SK-N-SH (cell line): ENCODE measurements at regions not wholly inside any gene's neighbourhood (a gene's known extent, or its start where the extent isn't known, plus 50 kb on each side); places are given as distances from the start of the nearest gene placed in this dataset.
A peak's percentile ranks its signal among the peaks of the same experiment; 100 is the strongest.
"Not testable (repeated sequence)": the region's sequence is repeated elsewhere in the genome, so short reads cannot be mapped to it uniquely, and the experiment has no call there.

Experiments
- CTCF ChIA-PET: fragments of 300-600, 350-600 bp; formaldehyde crosslinking; extraction: SDS; loops from one replicate; lab custom pipeline; 2021; lab: Yijun Ruan, JAX
- POLR2A ChIA-PET: fragments of 350-600 bp; sonication (Branson Sonifier 250); formaldehyde crosslinking; extraction: SDS; loops from one replicate; lab custom pipeline; 2020; ENCODE audit warnings: antibody characterized with exemption, inconsistent platforms; lab: Yijun Ruan, JAX
- DNase-seq: peaks from one replicate; pipeline ENCODE4 v3.0.0; 2012
- H2AFZ ChIP-seq: fragments of 200-600 bp; sonication (generic); 2 replicates; pipeline ENCODE4 v1.8.1; 2016; ENCODE audit warnings: antibody characterized with exemption, mild to moderate bottlenecking, low read depth
- H3F3A ChIP-seq: fragments of 200-600 bp; sonication (generic); replicated peaks from 2 replicates; pipeline ENCODE3; 2016; ENCODE audit warnings: antibody characterized with exemption, mild to moderate bottlenecking; ENCODE audit not compliant: insufficient read depth
- H3K27ac ChIP-seq, 2 experiments: fragments of 200-500 bp in 1 of 2; fragments of 200-600 bp in 1 of 2; sonication (Bioruptor generic) in 1 of 2; sonication (generic), shearing (Covaris generic) in 1 of 2; 2 replicates each; pipeline versions ENCODE4 v1.5.1 to v1.6.1; 2014 to 2016; ENCODE audit warnings: low read depth in 2 of 2, inconsistent platforms in 1 of 2, low read length in 1 of 2, mild to moderate bottlenecking in 1 of 2, mixed read lengths in 1 of 2
- H3K27me3 ChIP-seq: fragments of 200-600 bp; sonication (generic), shearing (Covaris generic); 2 replicates; pipeline ENCODE4 v1.6.1; 2016; ENCODE audit warnings: mixed run types; ENCODE audit not compliant: insufficient read depth
- H3K36me3 ChIP-seq, 2 experiments: fragments of 200-500 bp in 1 of 2; fragments of 200-600 bp in 1 of 2; sonication (Bioruptor generic) in 1 of 2; sonication (generic) in 1 of 2; replicated peaks in 1 of 2; 2 replicates each; pipeline versions ENCODE3 to v1.5.1; 2014 to 2016; ENCODE audit warnings: low read length in 1 of 2, mild to moderate bottlenecking in 1 of 2; ENCODE audit not compliant: insufficient read depth in 2 of 2, control insufficient read depth in 1 of 2
- H3K4me1 ChIP-seq, 2 experiments: fragments of 200-500 bp in 1 of 2; fragments of 200-600 bp in 1 of 2; sonication (Bioruptor generic) in 1 of 2; sonication (generic), shearing (Covaris generic) in 1 of 2; 2 replicates each; pipeline versions ENCODE4 v1.5.1 to v1.6.1; 2014 to 2016; ENCODE audit warnings: low read depth in 1 of 2, low read length in 1 of 2, mixed run types in 1 of 2; ENCODE audit not compliant: insufficient read depth in 2 of 2, control insufficient read depth in 1 of 2
- H3K4me2 ChIP-seq: fragments of 200-600 bp; sonication (generic), shearing (Covaris generic); 2 replicates; pipeline ENCODE4 v1.6.1; 2017; ENCODE audit warnings: mixed run types
- H3K4me3 ChIP-seq, 2 experiments: fragments of 200-500 bp in 1 of 2; fragments of 200-600 bp in 1 of 2; sonication (Bioruptor generic) in 1 of 2; sonication (generic), shearing (Covaris generic) in 1 of 2; 2 replicates each; pipeline versions ENCODE4 v1.5.1 to v1.8.1; 2014 to 2016; ENCODE audit warnings: low read depth in 2 of 2, inconsistent platforms in 1 of 2, low read length in 1 of 2, mild to moderate bottlenecking in 1 of 2, mixed read lengths in 1 of 2, moderate library complexity in 1 of 2
- H3K79me2 ChIP-seq: fragments of 200-600 bp; sonication (generic); 2 replicates; pipeline ENCODE4 v1.8.1; 2017; ENCODE audit warnings: mild to moderate bottlenecking; ENCODE audit not compliant: insufficient read depth
- H3K9ac ChIP-seq: fragments of 200-600 bp; sonication (generic); 2 replicates; pipeline ENCODE4 v1.6.1; 2017; ENCODE audit warnings: mixed run types
- H3K9me2 ChIP-seq: fragments of 200-600 bp; sonication (generic); 2 replicates; pipeline ENCODE4 v1.6.1; 2017; ENCODE audit warnings: mixed run types
- H3K9me3 ChIP-seq: fragments of 200-600 bp; sonication (generic); 2 replicates; pipeline ENCODE4 v1.6.1; 2017; ENCODE audit warnings: mixed run types, mild to moderate bottlenecking, moderate library complexity
- H4K20me1 ChIP-seq: fragments of 200-600 bp; sonication (generic); 2 replicates; pipeline ENCODE4 v1.6.1; 2017; ENCODE audit warnings: mild to moderate bottlenecking, mixed run types; ENCODE audit not compliant: insufficient read depth
- CTCF ChIP-seq: fragments of 200-600 bp; sonication (generic); IDR thresholded peaks from 2 replicates; pipeline ENCODE4 v1.6.1; 2017; ENCODE audit warnings: antibody characterized with exemption, mild to moderate bottlenecking, moderate library complexity
- FOXJ3 ChIP-seq: sonication (generic); formaldehyde crosslinking; IDR thresholded peaks from 2 replicates; pipeline ENCODE4 v1.5.1; 2020; ENCODE audit warnings: mild to moderate bottlenecking, missing genetic modification reagents
- FOXM1 ChIP-seq: IDR thresholded peaks from 2 replicates; pipeline ENCODE4 v1.4.0; 2012; ENCODE audit warnings: low read depth, mild to moderate bottlenecking
- GABPA ChIP-seq: IDR thresholded peaks from 2 replicates; pipeline ENCODE4 v1.4.0; 2012; ENCODE audit warnings: low read depth, mild to moderate bottlenecking
- GATA2 ChIP-seq: sonication (generic); formaldehyde crosslinking; IDR thresholded peaks from 2 replicates; pipeline ENCODE4 v1.5.0; 2020; ENCODE audit warnings: mild to moderate bottlenecking, missing genetic modification reagents
- MAX ChIP-seq: IDR thresholded peaks from 2 replicates; pipeline ENCODE4 v1.4.0; 2012; ENCODE audit warnings: low read depth
- POLR2AphosphoS5 ChIP-seq: IDR thresholded peaks from 2 replicates; pipeline ENCODE4 v1.6.1; 2012; ENCODE audit warnings: low read depth, low read length
- RAD21 ChIP-seq: IDR thresholded peaks from 2 replicates; pipeline ENCODE4 v1.6.1; 2012; ENCODE audit warnings: mild to moderate bottlenecking, low read length
- RXRA ChIP-seq: IDR thresholded peaks from 2 replicates; pipeline ENCODE4 v1.4.0; 2012; ENCODE audit warnings: low read depth, mild to moderate bottlenecking, borderline replicate concordance
- SIN3A ChIP-seq: IDR thresholded peaks from 2 replicates; pipeline ENCODE4 v1.6.1; 2012; ENCODE audit warnings: low read depth, mild to moderate bottlenecking, low read length, moderate library complexity, borderline replicate concordance
- SMC3 ChIP-seq: IDR thresholded peaks from 2 replicates; pipeline ENCODE4 v1.6.1; 2012; ENCODE audit warnings: low read depth, low read length, improper control_type of control experiment
- TAF1 ChIP-seq: IDR thresholded peaks from 2 replicates; pipeline ENCODE4 v1.6.1; 2012; ENCODE audit warnings: low read depth, mild to moderate bottlenecking, low read length, moderate library complexity, borderline replicate concordance
- TCF12 ChIP-seq: IDR thresholded peaks from 2 replicates; pipeline ENCODE4 v1.4.0; 2012
- WGBS: methylation state at CpG from one replicate; pipeline ENCODE4 v1.1.6; 2017; ENCODE audit warnings: low lambda C conversion rate; 5-methylcytosine and 5-hydroxymethylcytosine counted together

DNA sequence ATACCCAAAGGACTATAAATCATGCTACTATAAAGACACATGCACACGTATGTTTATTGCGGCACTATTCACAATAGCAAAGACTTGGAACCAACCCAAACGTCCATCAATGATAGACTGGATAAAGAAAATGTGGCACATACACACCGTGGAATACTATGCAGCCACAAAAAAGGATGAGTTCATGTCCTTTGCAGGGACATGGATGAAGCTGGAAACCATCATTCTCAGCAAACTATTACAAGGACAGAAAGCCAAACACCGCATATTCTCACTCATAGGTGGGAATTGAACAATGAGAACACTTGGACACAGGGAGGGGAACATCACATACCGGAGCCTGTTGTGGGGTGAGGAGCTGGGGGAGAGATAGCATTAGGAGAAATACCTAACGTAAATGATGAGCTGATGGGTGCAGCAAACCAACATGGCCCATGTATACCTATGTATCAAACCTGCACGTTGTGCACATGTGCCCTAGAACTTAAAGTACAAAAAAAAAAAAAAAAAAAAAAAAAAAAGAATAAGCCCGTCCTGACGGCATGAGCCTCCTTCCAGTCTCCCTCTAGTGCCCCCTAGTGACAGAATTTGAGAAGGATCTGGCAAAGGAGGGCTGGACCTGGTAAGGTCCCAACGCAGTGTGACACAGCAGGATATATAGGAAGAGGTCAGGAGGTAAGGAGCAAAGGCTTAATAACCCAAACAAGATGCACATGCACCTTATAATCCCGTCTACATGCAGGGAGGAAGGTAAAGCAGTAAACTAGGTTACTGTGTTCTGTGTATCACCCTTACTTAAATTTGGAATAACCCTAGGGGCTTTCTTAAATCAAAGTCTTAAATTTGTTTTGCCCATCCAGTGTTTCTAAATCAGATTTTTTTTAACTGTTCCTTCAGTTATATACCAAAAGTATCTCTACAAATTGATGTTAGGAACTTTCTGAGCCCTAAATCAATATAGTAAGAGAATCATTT is 214.8 kb downstream of the UNC5CL start:
- WGBS, result 42% methylated on average over 12 of the region's 12 CpGs
- H3K36me3 ChIP-seq, H3K27me3 ChIP-seq, H4K20me1 ChIP-seq, H3K4me2 ChIP-seq, H3K4me3 ChIP-seq, H3F3A ChIP-seq, H3K9me2 ChIP-seq, H3K27ac ChIP-seq, H3K9ac ChIP-seq, POLR2A ChIA-PET, H3K79me2 ChIP-seq, H3K9me3 ChIP-seq, H2AFZ ChIP-seq: not testable (repeated sequence)
- CTCF ChIA-PET, result interaction anchor here (0.6 to 2.4 kb wide), 6 partner anchors 11 to 483 kb away, joined by 3 to 7 read pairs (median 3); no protein-coding TSS in a partner anchor
- peaks cover 0 to 15% of the 10 kb centered on the region in 2 experiments; a peak in 1 of 4 replicates for H3K4me1 ChIP-seq
- DNase-seq, result peak; percentile 75
- TF ChIP-seq CTCF, result peak; percentile 72
- peak; percentile 52 for TF ChIP-seq SMC3
- TF ChIP-seq RAD21, result peak; percentile 71

DNA sequence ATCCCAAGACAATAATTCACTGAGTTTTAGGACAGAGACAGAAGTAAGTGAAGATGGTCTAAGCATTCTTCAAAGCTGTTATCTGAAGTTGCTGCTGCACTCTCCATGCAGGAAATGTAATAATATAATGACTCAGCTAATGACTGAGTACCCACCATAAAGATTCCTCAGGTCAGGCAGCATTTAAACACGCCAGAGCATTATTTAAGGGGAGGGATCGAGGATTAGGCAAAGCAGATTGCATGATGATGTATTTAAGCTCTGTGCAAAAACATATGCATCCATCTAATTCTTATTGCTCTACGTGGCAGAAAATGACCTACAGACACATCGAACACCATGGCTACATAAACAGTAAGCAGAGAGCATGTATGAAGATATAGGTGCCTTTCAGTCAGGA is 216.4 kb downstream of the UNC5CL start:
- H3F3A ChIP-seq, result no peaks in the 10 kb centered on the region
- CTCF ChIA-PET, result interaction anchor here (1.0 to 2.1 kb wide), 9 partner anchors 8 to 494 kb away, joined by 3 to 11 read pairs (median 4); no protein-coding TSS in a partner anchor
- 41% methylated on average over 4 of the region's 4 CpGs for WGBS

More for the DNA sequence above, 216.4 kb downstream of the UNC5CL start:
- Histone ChIP-seq H3K36me3 (no peaks in the 10 kb centered on the region), H3K4me3 (no peak overlapping the region), H3K4me2 (no peak overlapping the region), H3K9me2 (no peaks in the 10 kb centered on the region), H2AFZ (0 out of 2 replicates have a peak overlapping the region, but pooled peaks have one; percentile 4), H3K27me3 (no peaks in the 10 kb centered on the region; the same call in 1 of the 2 replicates), H3K4me1 (peaks cover 0 to 15% of the 10 kb centered on the region in 2 experiments; a peak in 1 of 4 replicates)
- POLR2A ChIA-PET, result no interaction called here
- TF ChIP-seq RXRA (no peak), POLR2AphosphoS5 (no peak), TCF12 (no peak), GATA2 (no peak), TAF1 (no peak), MAX (no peak), GABPA (no peak), FOXM1 (no peak), FOXJ3 (no peak), SIN3A (no peak), RAD21 (no peak)
- TF ChIP-seq, all 33 proteins: peak for 0
- no peak for DNase-seq
- Histone ChIP-seq H3K79me2 (no peaks in the 10 kb centered on the region), H4K20me1 (no peaks in the 10 kb centered on the region), H3K9ac (no peak overlapping the region), H3K9me3 (no peaks in the 10 kb centered on the region), H3K27ac (no peak overlapping the region)
